Liver (tissue), 8 donors: ENCODE measurements at regions not wholly inside any gene's neighbourhood (a gene's known extent, or its start where the extent isn't known, plus 50 kb on each side); places are given as distances from the start of the nearest gene placed in this dataset.

ENCODE experiments used
- DNase-seq: peaks from one replicate; pipeline ENCODE4 v3.0.0-alpha.2; 2017; ENCODE audit warnings: low spot score
- H3K27ac ChIP-seq, 2 donors: one replicate each; pipeline ENCODE4 v1.7.0; 2013; ENCODE audit warnings: inconsistent platforms in 2 of 2, low read length in 2 of 2, control low read depth in 1 of 2, low read depth in 1 of 2, mild to moderate bottlenecking in 1 of 2
- H3K27me3 ChIP-seq, 4 donors: one replicate each; pipeline versions ENCODE4 v1.6.1 to v1.7.0; 2013; ENCODE audit warnings: low read length in 3 of 4, inconsistent platforms in 1 of 4, mild to moderate bottlenecking in 1 of 4, moderate library complexity in 1 of 4; ENCODE audit not compliant: control insufficient read depth in 4 of 4, insufficient read depth in 4 of 4
- H3K36me3 ChIP-seq, 4 donors: one replicate each; pipeline versions ENCODE4 v1.6.1 to v1.7.0; 2013; ENCODE audit warnings: low read length in 3 of 4, mild to moderate bottlenecking in 3 of 4, low read depth in 1 of 4, moderate library complexity in 1 of 4; ENCODE audit not compliant: control insufficient read depth in 4 of 4, insufficient read depth in 3 of 4
- H3K4me1 ChIP-seq, 4 donors: one replicate each; pipeline versions ENCODE4 v1.6.1 to v1.7.0; 2013; ENCODE audit warnings: low read length in 3 of 4, mild to moderate bottlenecking in 3 of 4, moderate library complexity in 1 of 4; ENCODE audit not compliant: control insufficient read depth in 4 of 4, insufficient read depth in 4 of 4
- H3K4me3 ChIP-seq, 3 donors: one replicate each; pipeline versions ENCODE4 v1.6.1 to v1.7.0; 2013; ENCODE audit warnings: low read length in 3 of 3, control low read depth in 1 of 3, low read depth in 1 of 3, mild to moderate bottlenecking in 1 of 3
- H3K9ac ChIP-seq, 2 donors: one replicate each; pipeline ENCODE4 v1.7.0; 2013; ENCODE audit warnings: low read length in 2 of 2, mild to moderate bottlenecking in 2 of 2, moderate library complexity in 2 of 2, control low read depth in 1 of 2, low read depth in 1 of 2
- H3K9me3 ChIP-seq, 4 donors: one replicate each; pipeline versions ENCODE4 v1.6.1 to v1.7.0; 2013; ENCODE audit warnings: low read length in 3 of 4; ENCODE audit not compliant: control insufficient read depth in 4 of 4
- EGR1 ChIP-seq, 2 donors: IDR thresholded peaks; 2 replicates each; pipeline ENCODE4 v1.6.1; 2016 to 2018; ENCODE audit warnings: antibody characterized with exemption in 2 of 2, low read depth in 2 of 2
- FOXA1 ChIP-seq: IDR thresholded peaks from 2 replicates; pipeline ENCODE4 v1.6.1; 2016; ENCODE audit warnings: antibody characterized with exemption
- FOXA2 ChIP-seq: IDR thresholded peaks from 2 replicates; pipeline ENCODE4 v1.6.1; 2016; ENCODE audit warnings: antibody characterized with exemption
- GABPA ChIP-seq, 2 donors: IDR thresholded peaks in 1 of 2; conservative IDR thresholded peaks in 1 of 2; 2 replicates each; pipeline ENCODE4 v1.6.1; 2016; ENCODE audit warnings: antibody characterized with exemption in 2 of 2, mild to moderate bottlenecking in 1 of 2, moderate library complexity in 1 of 2
- HNF4A ChIP-seq, 2 donors: conservative IDR thresholded peaks; 2 replicates each; pipeline ENCODE4 v1.6.1; 2016; ENCODE audit warnings: antibody characterized with exemption in 2 of 2, mild to moderate bottlenecking in 2 of 2
- HNF4G ChIP-seq: IDR thresholded peaks from 2 replicates; pipeline ENCODE4 v1.6.1; 2016; ENCODE audit warnings: antibody characterized with exemption
- JUND ChIP-seq, 2 donors: IDR thresholded peaks; 2 replicates each; pipeline ENCODE4 v1.6.1; 2016; ENCODE audit warnings: antibody characterized with exemption in 2 of 2
- NR2F2 ChIP-seq: IDR thresholded peaks from 2 replicates; pipeline ENCODE4 v1.6.1; 2016; ENCODE audit warnings: antibody characterized with exemption
- RAD21 ChIP-seq, 2 donors: IDR thresholded peaks; 2 replicates each; pipeline ENCODE4 v1.6.1; 2016; ENCODE audit warnings: antibody characterized with exemption in 2 of 2, mild to moderate bottlenecking in 2 of 2
- RXRA ChIP-seq, 2 donors: IDR thresholded peaks; 2 replicates each; pipeline ENCODE4 v1.6.1; 2017 to 2018; ENCODE audit warnings: antibody characterized with exemption in 2 of 2, mild to moderate bottlenecking in 1 of 2
- SP1 ChIP-seq: IDR thresholded peaks from 2 replicates; pipeline ENCODE4 v1.6.1; 2018; ENCODE audit warnings: antibody characterized with exemption, mild to moderate bottlenecking
- TAF1 ChIP-seq: conservative IDR thresholded peaks from 2 replicates; pipeline ENCODE4 v1.6.1; 2016; ENCODE audit warnings: antibody characterized with exemption, mild to moderate bottlenecking
- YY1 ChIP-seq: IDR thresholded peaks from 2 replicates; pipeline ENCODE4 v1.6.1; 2016; ENCODE audit warnings: antibody characterized with exemption, mild to moderate bottlenecking
- WGBS: extraction: QIAGEN DNeasy Blood & Tissue Kit; methylation state at CpG from one replicate; pipeline ENCODE4 v1.1.7; 2013; 5-methylcytosine and 5-hydroxymethylcytosine counted together
- TF ChIP-seq, protein P1 (sequence below): IDR thresholded peaks from 2 replicates; pipeline ENCODE4 v1.6.1; 2016; ENCODE audit warnings: antibody characterized with exemption, mild to moderate bottlenecking
- TF ChIP-seq, protein P2 (sequence below): fragments of 150-350 bp; IDR thresholded peaks from 2 replicates; pipeline ENCODE4 v1.5.1; 2017; ENCODE audit warnings: improper control_type of control experiment, low read depth, low read length; ENCODE audit not compliant: missing input control
- TF ChIP-seq, protein P3 (sequence below): IDR thresholded peaks from 2 replicates; pipeline ENCODE4 v1.6.1; 2016; ENCODE audit warnings: antibody characterized with exemption
- TF ChIP-seq, protein P4 (sequence below): IDR thresholded peaks from 2 replicates; pipeline ENCODE4 v1.6.1; 2016; ENCODE audit warnings: antibody characterized with exemption
- TF ChIP-seq, protein P5 (sequence below): IDR thresholded peaks from 2 replicates; pipeline ENCODE4 v1.6.1; 2016; ENCODE audit warnings: antibody characterized with exemption
- donor health status: healthy.
- donor health status: healthy.
- donor health status: healthy.
- donor health status: healthy.
- donor health status: healthy.

DNA sequence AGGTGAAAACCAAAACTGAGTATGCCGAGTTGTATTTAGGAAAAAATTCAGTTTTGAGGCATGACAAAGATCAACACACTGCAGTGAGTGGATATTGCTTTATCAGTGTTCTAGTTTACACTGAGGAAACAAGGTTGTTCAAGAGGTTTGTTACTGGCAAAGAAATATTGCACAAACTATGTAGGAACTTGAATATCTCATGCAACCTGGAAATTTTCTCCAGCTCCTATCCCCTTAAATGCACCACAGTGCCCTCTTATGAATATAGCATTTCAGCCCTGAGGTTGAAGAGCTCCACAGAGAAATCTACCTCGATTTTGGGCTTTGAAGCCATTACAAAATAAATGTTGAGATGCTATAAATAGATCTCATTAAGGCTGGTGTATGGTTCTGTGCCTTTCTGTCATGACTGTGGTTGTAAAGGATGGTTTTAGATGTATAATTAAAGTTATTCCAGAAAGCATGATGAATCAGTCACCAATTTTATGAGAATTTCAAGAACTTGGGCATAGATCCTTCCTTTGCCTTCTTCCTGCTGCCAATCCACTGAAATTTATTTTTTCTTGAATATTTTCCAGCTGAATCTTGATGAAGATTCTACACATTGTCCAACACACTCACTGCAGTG is 159.3 kb downstream of the SPATA31D1 start (continued):
- TF ChIP-seq, protein P1, sequence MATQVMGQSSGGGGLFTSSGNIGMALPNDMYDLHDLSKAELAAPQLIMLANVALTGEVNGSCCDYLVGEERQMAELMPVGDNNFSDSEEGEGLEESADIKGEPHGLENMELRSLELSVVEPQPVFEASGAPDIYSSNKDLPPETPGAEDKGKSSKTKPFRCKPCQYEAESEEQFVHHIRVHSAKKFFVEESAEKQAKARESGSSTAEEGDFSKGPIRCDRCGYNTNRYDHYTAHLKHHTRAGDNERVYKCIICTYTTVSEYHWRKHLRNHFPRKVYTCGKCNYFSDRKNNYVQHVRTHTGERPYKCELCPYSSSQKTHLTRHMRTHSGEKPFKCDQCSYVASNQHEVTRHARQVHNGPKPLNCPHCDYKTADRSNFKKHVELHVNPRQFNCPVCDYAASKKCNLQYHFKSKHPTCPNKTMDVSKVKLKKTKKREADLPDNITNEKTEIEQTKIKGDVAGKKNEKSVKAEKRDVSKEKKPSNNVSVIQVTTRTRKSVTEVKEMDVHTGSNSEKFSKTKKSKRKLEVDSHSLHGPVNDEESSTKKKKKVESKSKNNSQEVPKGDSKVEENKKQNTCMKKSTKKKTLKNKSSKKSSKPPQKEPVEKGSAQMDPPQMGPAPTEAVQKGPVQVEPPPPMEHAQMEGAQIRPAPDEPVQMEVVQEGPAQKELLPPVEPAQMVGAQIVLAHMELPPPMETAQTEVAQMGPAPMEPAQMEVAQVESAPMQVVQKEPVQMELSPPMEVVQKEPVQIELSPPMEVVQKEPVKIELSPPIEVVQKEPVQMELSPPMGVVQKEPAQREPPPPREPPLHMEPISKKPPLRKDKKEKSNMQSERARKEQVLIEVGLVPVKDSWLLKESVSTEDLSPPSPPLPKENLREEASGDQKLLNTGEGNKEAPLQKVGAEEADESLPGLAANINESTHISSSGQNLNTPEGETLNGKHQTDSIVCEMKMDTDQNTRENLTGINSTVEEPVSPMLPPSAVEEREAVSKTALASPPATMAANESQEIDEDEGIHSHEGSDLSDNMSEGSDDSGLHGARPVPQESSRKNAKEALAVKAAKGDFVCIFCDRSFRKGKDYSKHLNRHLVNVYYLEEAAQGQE: no peak
- no peak for TF ChIP-seq JUND (IDR thresholded peaks at IDR 0.05)
- TF ChIP-seq EGR1 (IDR thresholded peaks at IDR 0.05; ENCODE audit: low read depth in 2 of 2): no peak

DNA sequence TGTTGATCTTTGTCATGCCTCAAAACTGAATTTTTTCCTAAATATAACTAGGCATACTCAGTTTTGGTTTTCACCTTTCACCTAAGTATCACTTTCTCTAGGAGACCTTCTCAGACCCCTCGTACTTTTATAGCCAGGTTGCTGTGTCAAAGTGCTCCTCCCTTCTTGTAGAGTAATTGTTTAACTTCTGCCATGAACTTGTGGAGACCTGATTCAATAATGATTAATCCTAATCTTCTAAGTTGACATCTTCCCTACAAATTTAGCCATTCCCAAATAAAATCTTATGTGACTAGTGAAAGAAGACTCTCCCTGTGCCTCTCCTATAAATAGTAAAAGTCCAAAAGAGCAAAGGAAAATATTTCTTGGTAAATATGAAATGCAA is 159.8 kb downstream of the SPATA31D1 start:
- TF ChIP-seq, protein P2, sequence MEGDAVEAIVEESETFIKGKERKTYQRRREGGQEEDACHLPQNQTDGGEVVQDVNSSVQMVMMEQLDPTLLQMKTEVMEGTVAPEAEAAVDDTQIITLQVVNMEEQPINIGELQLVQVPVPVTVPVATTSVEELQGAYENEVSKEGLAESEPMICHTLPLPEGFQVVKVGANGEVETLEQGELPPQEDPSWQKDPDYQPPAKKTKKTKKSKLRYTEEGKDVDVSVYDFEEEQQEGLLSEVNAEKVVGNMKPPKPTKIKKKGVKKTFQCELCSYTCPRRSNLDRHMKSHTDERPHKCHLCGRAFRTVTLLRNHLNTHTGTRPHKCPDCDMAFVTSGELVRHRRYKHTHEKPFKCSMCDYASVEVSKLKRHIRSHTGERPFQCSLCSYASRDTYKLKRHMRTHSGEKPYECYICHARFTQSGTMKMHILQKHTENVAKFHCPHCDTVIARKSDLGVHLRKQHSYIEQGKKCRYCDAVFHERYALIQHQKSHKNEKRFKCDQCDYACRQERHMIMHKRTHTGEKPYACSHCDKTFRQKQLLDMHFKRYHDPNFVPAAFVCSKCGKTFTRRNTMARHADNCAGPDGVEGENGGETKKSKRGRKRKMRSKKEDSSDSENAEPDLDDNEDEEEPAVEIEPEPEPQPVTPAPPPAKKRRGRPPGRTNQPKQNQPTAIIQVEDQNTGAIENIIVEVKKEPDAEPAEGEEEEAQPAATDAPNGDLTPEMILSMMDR: no peak
- TF ChIP-seq, protein P3, sequence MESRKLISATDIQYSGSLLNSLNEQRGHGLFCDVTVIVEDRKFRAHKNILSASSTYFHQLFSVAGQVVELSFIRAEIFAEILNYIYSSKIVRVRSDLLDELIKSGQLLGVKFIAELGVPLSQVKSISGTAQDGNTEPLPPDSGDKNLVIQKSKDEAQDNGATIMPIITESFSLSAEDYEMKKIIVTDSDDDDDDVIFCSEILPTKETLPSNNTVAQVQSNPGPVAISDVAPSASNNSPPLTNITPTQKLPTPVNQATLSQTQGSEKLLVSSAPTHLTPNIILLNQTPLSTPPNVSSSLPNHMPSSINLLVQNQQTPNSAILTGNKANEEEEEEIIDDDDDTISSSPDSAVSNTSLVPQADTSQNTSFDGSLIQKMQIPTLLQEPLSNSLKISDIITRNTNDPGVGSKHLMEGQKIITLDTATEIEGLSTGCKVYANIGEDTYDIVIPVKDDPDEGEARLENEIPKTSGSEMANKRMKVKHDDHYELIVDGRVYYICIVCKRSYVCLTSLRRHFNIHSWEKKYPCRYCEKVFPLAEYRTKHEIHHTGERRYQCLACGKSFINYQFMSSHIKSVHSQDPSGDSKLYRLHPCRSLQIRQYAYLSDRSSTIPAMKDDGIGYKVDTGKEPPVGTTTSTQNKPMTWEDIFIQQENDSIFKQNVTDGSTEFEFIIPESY: no peak
- TF ChIP-seq SP1 (no peak), HNF4G (no peak), JUND (IDR thresholded peaks at IDR 0.05) (no peak), TAF1 (no peak), FOXA1 (no peak), YY1 (no peak), RAD21 (IDR thresholded peaks at IDR 0.05) (no peak), FOXA2 (no peak), HNF4A (conservative IDR thresholded peaks at IDR 0.05) (no peak), GABPA (IDR thresholded peaks at IDR 0.05 in 1 of 2, conservative IDR thresholded peaks at IDR 0.05 in 1 of 2) (no peak), RXRA (IDR thresholded peaks at IDR 0.05) (no peak), EGR1 (IDR thresholded peaks at IDR 0.05; ENCODE audit: low read depth in 2 of 2) (no peak), NR2F2 (no peak)
- TF ChIP-seq, protein P4, sequence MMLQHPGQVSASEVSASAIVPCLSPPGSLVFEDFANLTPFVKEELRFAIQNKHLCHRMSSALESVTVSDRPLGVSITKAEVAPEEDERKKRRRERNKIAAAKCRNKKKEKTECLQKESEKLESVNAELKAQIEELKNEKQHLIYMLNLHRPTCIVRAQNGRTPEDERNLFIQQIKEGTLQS: no peak
- TF ChIP-seq, protein P5, sequence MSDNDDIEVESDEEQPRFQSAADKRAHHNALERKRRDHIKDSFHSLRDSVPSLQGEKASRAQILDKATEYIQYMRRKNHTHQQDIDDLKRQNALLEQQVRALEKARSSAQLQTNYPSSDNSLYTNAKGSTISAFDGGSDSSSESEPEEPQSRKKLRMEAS: no peak
- TF ChIP-seq, protein P1: no peak
- Histone ChIP-seq H3K4me3 (no peak overlapping the region), H3K36me3 (no peaks in the 10 kb centered on the region), H3K9ac (no peak overlapping the region), H3K4me1 (peaks cover 0 to 4% (median 1%) of the 10 kb centered on the region in 4 donors), H3K27me3 (no peaks in the 10 kb centered on the region), H3K27ac (no peak overlapping the region), H3K9me3 (no peaks in the 10 kb centered on the region)
- no peak for DNase-seq
- 37% methylated on average over 1 of the region's 1 CpG for WGBS
